CD8-positive, alpha-beta memory T cell (primary cell): ENCODE measurements at regions not wholly inside any gene's neighbourhood (a gene's known extent, or its start where the extent isn't known, plus 50 kb on each side); places are given as distances from the start of the nearest gene placed in this dataset.
"Not testable (repeated sequence)": the region's sequence is repeated elsewhere in the genome, so short reads cannot be mapped to it uniquely, and the experiment has no call there.

ENCODE experiments used
- CTCF ChIA-PET: fragments of 350-600 bp; sonication (Branson Sonifier 250); formaldehyde crosslinking; loops from one replicate; lab custom pipeline; 2021; ENCODE audit warnings: antibody characterized with exemption; lab: Charles Lee
- POLR2A ChIA-PET: fragments of 350-600 bp; sonication (Branson Sonifier 250); formaldehyde crosslinking; loops from one replicate; lab custom pipeline; 2021; ENCODE audit warnings: antibody characterized with exemption; lab: Charles Lee
- DNase-seq, 5 donors: peaks; one replicate each; pipeline versions ENCODE4 v3.0.0 to v3.0.0-alpha.2; 2020 to 2022; ENCODE audit warnings: mixed read lengths in 1 of 5
- H3K27ac ChIP-seq: one replicate; pipeline ENCODE4 v1.7.0; 2013; ENCODE audit warnings: low read depth, mild to moderate bottlenecking, low read length, moderate library complexity
- H3K27me3 ChIP-seq: 2 replicates; pipeline ENCODE4 v1.7.0; 2013; ENCODE audit warnings: low read length, mild to moderate bottlenecking; ENCODE audit not compliant: insufficient read depth, poor library complexity, severe bottlenecking
- H3K36me3 ChIP-seq: 2 replicates; pipeline ENCODE4 v1.7.0; 2013; ENCODE audit warnings: mild to moderate bottlenecking, low read length, moderate library complexity; ENCODE audit not compliant: insufficient read depth
- H3K4me1 ChIP-seq: 2 replicates; pipeline ENCODE4 v1.7.0; 2013; ENCODE audit warnings: mild to moderate bottlenecking, low read length, moderate library complexity; ENCODE audit not compliant: insufficient read depth
- H3K4me3 ChIP-seq: 2 replicates; pipeline ENCODE4 v1.7.0; 2013; ENCODE audit warnings: mild to moderate bottlenecking, low read length
- H3K9me3 ChIP-seq: 2 replicates; pipeline ENCODE4 v1.7.0; 2013; ENCODE audit warnings: mild to moderate bottlenecking, low read length
- H3K27ac Mint-ChIP-seq, 8 donors: one replicate each; pipeline ENCODE4 v1.8.0; 2020 to 2021; ENCODE audit warnings: mixed read lengths in 8 of 8, mild to moderate bottlenecking in 6 of 8, inconsistent platforms in 3 of 8, moderate library complexity in 3 of 8
- H3K27me3 Mint-ChIP-seq, 2 donors: one replicate each; pipeline ENCODE4 v1.8.0; 2020 to 2021; ENCODE audit warnings: mixed read lengths in 2 of 2, mild to moderate bottlenecking in 1 of 2, moderate library complexity in 1 of 2
- H3K36me3 Mint-ChIP-seq, 3 donors: one replicate each; pipeline ENCODE4 v1.8.0; 2020 to 2021; ENCODE audit warnings: mixed read lengths in 3 of 3, inconsistent platforms in 1 of 3, mild to moderate bottlenecking in 1 of 3
- H3K4me1 Mint-ChIP-seq, 3 donors: one replicate each; pipeline ENCODE4 v1.8.0; 2020 to 2021; ENCODE audit warnings: mixed read lengths in 3 of 3, inconsistent platforms in 1 of 3, mild to moderate bottlenecking in 1 of 3
- H3K4me3 Mint-ChIP-seq, 7 donors: one replicate each; pipeline ENCODE4 v1.8.0; 2020 to 2021; ENCODE audit warnings: mixed read lengths in 7 of 7, mild to moderate bottlenecking in 6 of 7, moderate library complexity in 4 of 7, inconsistent platforms in 2 of 7
- H3K9me3 Mint-ChIP-seq, 5 donors: one replicate each; pipeline ENCODE4 v1.8.0; 2020 to 2022; ENCODE audit warnings: mixed read lengths in 5 of 5, mild to moderate bottlenecking in 3 of 5, moderate library complexity in 2 of 5, inconsistent platforms in 1 of 5

DNA sequence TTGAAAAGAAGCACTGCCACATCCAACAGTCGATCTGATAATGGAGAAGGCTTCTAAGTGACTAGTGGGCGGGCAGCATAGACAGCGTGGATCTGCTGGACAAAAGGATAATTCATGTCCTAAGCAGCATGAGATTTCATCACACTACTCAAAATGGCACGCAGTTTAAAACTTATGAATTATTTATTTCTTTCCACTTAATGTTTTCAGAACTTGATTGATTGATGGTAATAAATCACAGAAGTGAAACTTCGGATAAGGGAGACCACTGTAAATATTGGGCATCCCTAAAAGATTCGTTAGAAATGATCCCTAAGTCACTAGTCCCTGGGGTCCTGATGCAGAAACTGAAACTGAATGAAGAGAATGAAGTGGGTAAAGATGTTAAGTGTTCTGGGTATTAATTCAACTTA lies 93.0 kb upstream of the ANK2 start:
- H3K9me3 ChIP-seq, result no peaks in the 10 kb centered on the region
- Mint-ChIP-seq H3K9me3 (no peaks in the 10 kb centered on the region), H3K27ac (no peak overlapping the region), H3K27me3 (peaks cover 0 to 3% of the 10 kb centered on the region in 2 donors), H3K4me3 (no peak overlapping the region), H3K36me3 (no peaks in the 10 kb centered on the region), H3K4me1 (peaks cover 0 to 2% (median under 1%) of the 10 kb centered on the region in 3 donors)
- no peak for DNase-seq
- H3K4me1 ChIP-seq, result no peaks in the 10 kb centered on the region
- no peaks in the 10 kb centered on the region for H3K36me3 ChIP-seq
- no peak overlapping the region for H3K27ac ChIP-seq
- H3K27me3 ChIP-seq, result no peaks in the 10 kb centered on the region
- CTCF ChIA-PET, result no interaction called here
- POLR2A ChIA-PET, result no interaction called here
- H3K4me3 ChIP-seq, result no peak overlapping the region

DNA sequence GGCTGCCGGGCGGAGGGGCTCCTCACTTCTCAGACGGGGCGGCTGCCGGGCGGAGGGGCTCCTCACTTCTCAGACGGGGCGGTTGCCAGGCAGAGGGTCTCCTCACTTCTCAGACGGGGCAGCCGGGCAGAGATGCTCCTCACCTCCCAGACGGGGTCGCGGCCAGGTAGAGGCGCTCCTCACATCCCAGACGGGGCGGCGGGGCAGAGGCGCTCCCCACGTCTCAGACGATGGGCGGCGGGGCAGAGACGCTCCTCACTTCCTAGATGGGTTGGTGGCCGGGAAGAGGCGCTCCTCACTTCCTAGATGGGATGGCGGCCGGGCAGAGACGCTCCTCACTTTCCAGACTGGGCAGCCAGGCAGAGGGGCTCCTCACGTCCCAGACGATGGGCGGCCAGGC lies 91.7 kb upstream of the ANK2 start:
- H3K9me3 ChIP-seq, H3K9me3 Mint-ChIP-seq, DNase-seq, H3K4me1 Mint-ChIP-seq, H3K36me3 ChIP-seq, POLR2A ChIA-PET, H3K4me1 ChIP-seq, H3K27me3 Mint-ChIP-seq, H3K27me3 ChIP-seq, H3K36me3 Mint-ChIP-seq, H3K4me3 ChIP-seq, H3K27ac ChIP-seq, H3K27ac Mint-ChIP-seq, CTCF ChIA-PET, H3K4me3 Mint-ChIP-seq: not testable (repeated sequence)

DNA sequence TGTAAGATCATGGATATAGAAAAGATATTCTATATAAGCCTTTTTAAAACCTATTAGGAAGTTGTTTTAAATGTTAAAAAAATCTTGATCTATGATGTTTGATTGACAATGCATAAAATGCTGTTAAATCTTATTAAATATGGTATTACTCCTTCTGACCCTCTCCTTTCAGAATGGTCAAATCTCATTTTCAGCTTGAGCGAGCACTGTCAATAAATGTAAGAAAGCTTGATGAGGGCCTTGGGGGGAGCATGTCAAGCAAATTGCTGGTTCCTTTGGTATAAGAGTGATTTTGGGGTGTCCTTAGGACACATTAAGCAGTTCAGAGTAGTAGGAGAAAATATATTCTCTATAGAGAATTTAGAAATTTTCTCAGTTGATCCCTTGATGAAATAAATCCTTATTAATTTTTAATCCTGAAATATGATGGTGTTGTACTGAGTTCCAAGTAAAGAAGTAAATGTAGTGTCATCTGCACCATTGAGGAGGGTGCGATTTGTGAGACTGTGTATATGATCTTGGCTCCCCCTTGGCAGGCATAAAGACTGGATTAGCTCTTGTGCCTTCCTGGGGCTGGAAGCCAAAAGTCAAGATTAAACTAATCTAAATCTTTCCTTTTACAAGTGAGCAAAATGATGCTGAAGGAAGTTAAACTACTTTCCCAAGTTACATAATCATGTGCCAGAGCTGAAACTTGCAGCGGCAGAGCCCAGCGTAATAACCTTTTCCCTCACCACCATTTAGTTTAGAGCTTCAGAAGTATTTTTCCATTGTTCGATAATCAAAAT lies 82.6 kb upstream of the ANK2 start:
- Mint-ChIP-seq H3K4me3 (no peak overlapping the region), H3K27me3 (peaks cover 3 to 6% of the 10 kb centered on the region in 2 donors), H3K4me1 (no peaks in the 10 kb centered on the region), H3K9me3 (peaks cover 4 to 11% (median 9%) of the 10 kb centered on the region in 5 donors), H3K27ac (no peak overlapping the region), H3K36me3 (peaks cover 0 to 2% (median 0%) of the 10 kb centered on the region in 3 donors)
- H3K36me3 ChIP-seq, result no peaks in the 10 kb centered on the region
- ChIA-PET CTCF (no interaction called here), POLR2A (no interaction called here)
- DNase-seq, result no peak
- no peaks in the 10 kb centered on the region for H3K4me1 ChIP-seq
- H3K4me3 ChIP-seq, result no peak overlapping the region
- no peak overlapping the region for H3K27ac ChIP-seq
- H3K9me3 ChIP-seq, result no peaks in the 10 kb centered on the region
- no peaks in the 10 kb centered on the region for H3K27me3 ChIP-seq

DNA sequence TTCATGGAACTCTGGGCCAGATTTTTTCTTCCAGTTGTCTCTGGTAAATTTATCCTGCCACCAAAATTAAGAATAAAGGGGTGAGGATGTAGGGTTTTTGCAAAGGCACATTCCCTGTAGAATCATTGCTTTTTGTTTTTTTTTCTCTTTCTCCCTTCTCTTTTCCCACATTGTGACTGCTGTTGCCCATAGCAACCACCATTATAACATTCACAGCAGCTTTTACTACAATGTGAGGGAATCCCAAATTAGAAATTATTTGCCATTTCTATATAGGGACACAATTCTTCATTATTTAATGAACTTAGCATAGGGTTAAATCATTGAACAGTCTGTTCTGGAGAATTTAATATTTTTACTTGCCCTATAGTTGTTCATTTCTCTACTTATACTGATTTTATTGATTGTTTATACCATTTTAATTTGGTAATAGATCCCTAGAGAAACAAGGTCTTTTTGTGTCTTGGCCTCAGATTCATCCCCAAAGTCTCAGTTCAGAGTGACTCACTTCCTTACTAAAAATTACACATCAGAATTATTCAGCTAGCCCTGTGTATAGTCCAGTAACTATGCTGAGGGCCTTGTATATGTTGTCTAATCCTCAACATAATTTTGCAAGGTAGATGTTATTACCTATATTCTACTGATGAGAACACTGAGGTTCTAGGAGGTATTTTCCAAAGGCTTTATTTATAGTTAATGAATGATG lies 80.8 kb upstream of the ANK2 start:
- no peak overlapping the region for H3K27ac ChIP-seq
- H3K4me1 Mint-ChIP-seq, result no peaks in the 10 kb centered on the region
- H3K4me3 Mint-ChIP-seq, result no peak overlapping the region
- H3K36me3 ChIP-seq, result no peaks in the 10 kb centered on the region
- no peaks in the 10 kb centered on the region for H3K27me3 ChIP-seq
- H3K27me3 Mint-ChIP-seq, result peaks cover 4 to 6% of the 10 kb centered on the region in 2 donors
- ChIA-PET POLR2A (no interaction called here), CTCF (no interaction called here)
- H3K9me3 Mint-ChIP-seq, result peaks cover 4 to 10% (median 9%) of the 10 kb centered on the region in 5 donors
- no peak overlapping the region for H3K27ac Mint-ChIP-seq
- no peak for DNase-seq
- H3K36me3 Mint-ChIP-seq, result peaks cover 0 to 2% (median 0%) of the 10 kb centered on the region in 3 donors
- no peak overlapping the region for H3K4me3 ChIP-seq
- H3K9me3 ChIP-seq, result no peaks in the 10 kb centered on the region
- no peaks in the 10 kb centered on the region for H3K4me1 ChIP-seq

DNA sequence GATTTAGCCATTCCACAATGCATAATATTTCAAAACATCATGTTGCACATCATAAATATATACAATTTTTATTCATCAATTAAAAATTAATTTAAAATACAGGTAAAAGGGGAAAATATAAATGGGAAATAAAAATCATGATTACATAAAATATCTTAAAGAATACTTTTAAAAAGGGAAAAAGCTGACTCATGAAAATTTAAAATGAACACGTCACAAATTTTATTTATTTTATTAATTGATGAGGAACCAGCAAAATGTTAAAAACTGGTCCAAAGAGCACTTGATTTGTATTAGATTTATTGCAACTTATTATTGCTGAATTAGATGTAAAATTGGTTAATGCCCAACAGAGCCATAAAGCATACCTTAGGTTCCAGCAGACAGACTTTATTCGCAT lies 78.5 kb upstream of the ANK2 start:
- Mint-ChIP-seq H3K27ac (no peak overlapping the region), H3K36me3 (no peaks in the 10 kb centered on the region), H3K4me3 (no peak overlapping the region), H3K9me3 (no peaks in the 10 kb centered on the region), H3K4me1 (no peaks in the 10 kb centered on the region), H3K27me3 (peaks cover 4 to 6% of the 10 kb centered on the region in 2 donors)
- Histone ChIP-seq H3K27me3 (no peaks in the 10 kb centered on the region), H3K9me3 (no peaks in the 10 kb centered on the region), H3K36me3 (no peaks in the 10 kb centered on the region), H3K27ac (no peak overlapping the region), H3K4me3 (no peak overlapping the region), H3K4me1 (no peaks in the 10 kb centered on the region)
- ChIA-PET CTCF (no interaction called here), POLR2A (no interaction called here)
- DNase-seq, result no peak

DNA sequence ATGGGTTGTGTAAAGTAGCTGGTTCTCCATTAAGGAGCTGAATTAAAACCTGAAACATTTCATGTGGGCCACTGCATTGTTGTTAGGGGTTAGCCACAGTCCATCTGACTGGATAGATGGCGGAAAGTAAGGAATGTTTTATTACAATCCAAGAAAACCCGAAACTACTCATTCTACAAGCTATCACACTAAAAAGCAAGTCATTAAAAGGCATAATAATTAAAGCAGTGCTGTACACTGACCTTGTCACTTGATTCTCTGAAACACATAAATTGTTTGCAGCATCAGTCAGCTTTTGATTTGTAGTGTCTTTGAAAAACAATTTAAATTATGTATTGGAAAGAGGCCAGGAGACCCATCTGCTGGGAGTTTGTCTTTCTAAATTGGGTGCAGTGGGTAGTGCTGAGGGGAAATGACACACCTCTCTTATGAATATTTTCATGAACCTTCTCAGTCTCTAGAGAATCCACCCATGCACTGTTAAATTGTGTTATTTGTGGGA lies 75.7 kb upstream of the ANK2 start:
- H3K9me3 Mint-ChIP-seq, result no peaks in the 10 kb centered on the region
- no peak overlapping the region for H3K4me3 Mint-ChIP-seq
- H3K36me3 Mint-ChIP-seq, result no peaks in the 10 kb centered on the region
- ChIA-PET CTCF (no interaction called here), POLR2A (no interaction called here)
- peaks cover 4 to 6% of the 10 kb centered on the region in 2 donors for H3K27me3 Mint-ChIP-seq
- no peaks in the 10 kb centered on the region for H3K36me3 ChIP-seq
- peak overlapping the region in 1 of 8 donors; percentile 15 for H3K27ac Mint-ChIP-seq
- no peak overlapping the region for H3K27ac ChIP-seq
- no peak overlapping the region for H3K4me3 ChIP-seq
- H3K4me1 Mint-ChIP-seq, result no peaks in the 10 kb centered on the region
- DNase-seq, result no peak
- no peaks in the 10 kb centered on the region for H3K9me3 ChIP-seq
- no peaks in the 10 kb centered on the region for H3K27me3 ChIP-seq
- no peaks in the 10 kb centered on the region for H3K4me1 ChIP-seq

DNA sequence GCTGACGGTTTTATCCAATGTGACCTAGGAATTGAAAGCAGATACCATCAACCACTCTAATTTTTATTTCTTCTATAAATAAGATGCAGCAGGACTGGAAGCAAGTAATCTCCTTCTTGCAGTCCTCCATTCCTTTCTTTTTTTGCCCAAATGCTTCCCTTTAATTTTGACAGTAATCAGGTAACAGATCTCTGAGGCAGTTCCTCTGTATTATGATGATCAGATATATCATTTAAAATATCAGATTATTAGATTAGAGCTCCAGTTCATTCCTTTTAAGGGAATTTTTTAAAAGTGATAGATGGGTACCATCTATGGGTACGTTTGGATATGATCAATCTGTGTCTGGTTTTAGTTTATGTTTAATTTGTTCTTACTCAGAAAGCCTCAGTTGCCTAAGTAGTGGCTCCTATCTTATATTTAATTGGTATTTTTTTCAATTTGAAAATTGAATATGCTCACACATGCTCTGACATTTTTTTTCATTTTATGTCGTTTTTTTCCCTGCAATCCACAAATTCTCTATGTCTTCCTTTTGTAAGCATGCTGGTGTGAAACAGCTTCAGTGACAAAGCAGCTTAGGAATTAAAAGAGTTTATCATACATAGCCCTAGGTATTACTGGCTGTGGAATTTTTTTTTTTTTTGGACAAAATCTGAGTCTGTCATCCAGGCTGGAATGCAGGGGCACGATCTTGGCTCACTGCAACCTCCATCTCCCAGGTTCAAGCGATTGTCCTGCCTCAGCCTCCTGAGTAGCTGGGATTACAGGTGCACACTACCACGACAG lies 73.7 kb upstream of the ANK2 start:
- no peaks in the 10 kb centered on the region for H3K9me3 Mint-ChIP-seq
- no peak overlapping the region for H3K27ac Mint-ChIP-seq
- Histone ChIP-seq H3K4me3 (no peak overlapping the region), H3K36me3 (no peaks in the 10 kb centered on the region), H3K9me3 (no peaks in the 10 kb centered on the region), H3K27me3 (no peaks in the 10 kb centered on the region), H3K27ac (no peak overlapping the region), H3K4me1 (no peaks in the 10 kb centered on the region)
- no peaks in the 10 kb centered on the region for H3K4me1 Mint-ChIP-seq
- H3K36me3 Mint-ChIP-seq, result no peaks in the 10 kb centered on the region
- DNase-seq, result no peak
- CTCF ChIA-PET, result interaction anchor here (1.0 kb wide), 1 partner anchor 9 kb away, joined by 3 read pairs; no protein-coding TSS in a partner anchor
- POLR2A ChIA-PET, result no interaction called here
- no peak overlapping the region for H3K4me3 Mint-ChIP-seq
- H3K27me3 Mint-ChIP-seq, result peaks cover 1 to 6% of the 10 kb centered on the region in 2 donors
